Activated CD4-positive, alpha-beta T cell treated with anti-CD3 and anti-CD28 coated beads, Interleukin-2, amount 50 U/mL, for 24 hours (primary cell): ENCODE measurements at regions not wholly inside any gene's neighbourhood (a gene's known extent, or its start where the extent isn't known, plus 50 kb on each side); places are given as distances from the start of the nearest gene placed in this dataset.
"Not testable (repeated sequence)": the region's sequence is repeated elsewhere in the genome, so short reads cannot be mapped to it uniquely, and the experiment has no call there.

ENCODE experiments used
- DNase-seq, 2 donors: peaks; one replicate each; pipeline ENCODE4 v3.0.0-alpha.2; 2020; ENCODE audit warnings: low read depth in 1 of 2, low spot score in 1 of 2

- DNase-seq, result no peak
Measured at GRCh38 chr3:124043023-124043422, 51.1 kb upstream of the ROPN1 start.

GRCh38 chr3:124044956-124045355 lies 53.0 kb upstream of the ROPN1 start:
- no peak for DNase-seq

GRCh38 chr3:124048967-124049798 lies 57.3 kb upstream of the ROPN1 start:
- no peak for DNase-seq

GRCh38 chr3:124051636-124052035 lies 59.7 kb upstream of the ROPN1 start:
- no peak for DNase-seq

- DNase-seq, result no peak
Measured at GRCh38 chr3:124053871-124054270, 61.9 kb upstream of the ROPN1 start.

- no peak for DNase-seq
Measured at GRCh38 chr3:124056846-124057245, 64.9 kb upstream of the ROPN1 start.

- DNase-seq, result no peak
Measured at GRCh38 chr3:124057420-124057819, 65.5 kb upstream of the ROPN1 start.

- no peak for DNase-seq
Measured at GRCh38 chr3:124059580-124059979, 67.7 kb upstream of the ROPN1 start.

- no peak for DNase-seq
Measured at GRCh38 chr3:124063197-124063909, 71.4 kb upstream of the ROPN1 start.

GRCh38 chr3:124064050-124064449 lies 72.1 kb upstream of the ROPN1 start:
- DNase-seq, result no peak

GRCh38 chr3:124066543-124066942 lies 74.6 kb upstream of the ROPN1 start:
- DNase-seq, result not testable (repeated sequence)

- DNase-seq, result not testable (repeated sequence)
Measured at GRCh38 chr3:124069706-124070105, 77.8 kb upstream of the ROPN1 start.

- DNase-seq, result not testable (repeated sequence)
Measured at GRCh38 chr3:124075090-124075489, 83.2 kb upstream of the ROPN1 start.

GRCh38 chr3:124075753-124076152 lies 83.8 kb upstream of the ROPN1 start:
- no peak for DNase-seq

- DNase-seq, result no peak
Measured at GRCh38 chr3:124076235-124076634, 84.3 kb upstream of the ROPN1 start.

- DNase-seq, result peak in 1 of 2 donors; percentile 9
Measured at GRCh38 chr3:124078953-124079911, 87.3 kb upstream of the ROPN1 start.

GRCh38 chr3:124079912-124080276 lies 88.0 kb upstream of the ROPN1 start:
- DNase-seq, result no peak

- DNase-seq, result no peak
Measured at GRCh38 chr3:124082343-124082742, 90.4 kb upstream of the ROPN1 start.

- no peak for DNase-seq
Measured at GRCh38 chr3:124084022-124084881, 92.3 kb upstream of the ROPN1 start.

GRCh38 chr3:124088801-124089200 lies 96.9 kb upstream of the ROPN1 start:
- no peak for DNase-seq
